C4-2B (cell line): ENCODE measurements at regions not wholly inside any gene's neighbourhood (a gene's known extent, or its start where the extent isn't known, plus 50 kb on each side); places are given as distances from the start of the nearest gene placed in this dataset.

Experiments used
- CTCF ChIP-seq: fragments of 450-650 bp; conservative IDR thresholded peaks from 2 replicates; pipeline ENCODE4 v1.5.1; 2017; ENCODE audit warnings: mild to moderate bottlenecking
- ZFX ChIP-seq: fragments of 450-650 bp; IDR thresholded peaks from 2 replicates; pipeline ENCODE4 v1.6.1; 2017

DNA sequence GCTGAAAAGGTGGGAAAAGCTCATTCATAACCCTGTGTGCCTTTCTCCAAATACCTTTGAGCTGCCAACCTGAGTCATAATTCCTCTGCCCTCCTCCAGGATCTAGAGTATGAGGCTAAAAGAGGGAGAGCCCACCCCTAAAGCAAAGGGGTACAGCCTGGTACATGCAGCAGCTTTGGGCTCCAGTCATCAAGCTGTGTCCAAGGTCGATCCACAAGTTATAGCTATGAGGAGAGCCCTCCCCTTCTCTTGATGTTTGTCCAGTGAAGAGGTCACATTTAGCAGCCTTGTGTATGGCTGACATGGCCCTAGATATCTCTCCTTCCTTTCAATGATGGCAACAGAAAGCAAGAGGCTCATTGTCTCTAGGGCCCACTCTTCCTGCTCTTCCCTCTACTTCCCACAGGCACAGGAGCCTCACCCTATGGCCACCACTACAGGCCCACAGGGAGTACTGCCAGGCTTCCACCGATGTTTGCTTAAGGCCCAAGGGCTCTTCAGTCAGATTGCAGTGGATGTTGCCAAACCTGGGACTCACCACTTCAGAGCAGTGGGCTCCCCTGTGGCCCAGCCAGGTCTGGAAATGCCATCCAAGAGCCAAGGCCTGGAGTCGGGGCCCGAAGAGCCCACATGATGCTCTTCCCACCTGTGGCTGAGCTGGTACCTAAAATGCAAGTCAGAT, 176.8 kb downstream of the CD83 start:
- TF ChIP-seq CTCF (no peak), ZFX (no peak)
